Panc1 (cell line): ENCODE measurements at regions not wholly inside any gene's neighbourhood (a gene's known extent, or its start where the extent isn't known, plus 50 kb on each side); places are given as distances from the start of the nearest gene placed in this dataset.

Experiments used
- ATAC-seq: fragments of 200-7000 bp; cut with Tn5 transposase; 2 replicates; pipeline ENCODE4 v1.9.1; 2020; ENCODE audit warnings: mild to moderate bottlenecking, moderate library complexity
- BruUV-seq: library from RNA; stranded (reverse); fragments of 400-500 nt; replicated peaks from 2 replicates; lab custom pipeline; 2021; lab: Mats Ljungman, UMichigan
- CTCF ChIA-PET: fragments of 300-600 bp; sonication (Branson Sonifier 250); formaldehyde crosslinking; loops from one replicate; lab custom pipeline; 2022; ENCODE audit warnings: antibody characterized with exemption; lab: Charles Lee
- POLR2A ChIA-PET: fragments of 300-600 bp; sonication (Branson Sonifier 250); formaldehyde crosslinking; loops from one replicate; lab custom pipeline; 2022; ENCODE audit warnings: antibody characterized with exemption; lab: Charles Lee
- DNase-seq: peaks from one replicate; pipeline ENCODE4 v3.0.0-alpha.2; 2010; ENCODE audit warnings: low read depth, low spot score
- H3K27ac ChIP-seq: 2 replicates; pipeline ENCODE4 v1.5.1; 2011; ENCODE audit warnings: mild to moderate bottlenecking, low read length, inconsistent platforms
- H3K27me3 ChIP-seq: fragments of 200-500 bp; sonication (Bioruptor generic); 2 replicates; pipeline ENCODE4 v1.6.0; 2014; ENCODE audit warnings: low read length, inconsistent platforms; ENCODE audit not compliant: control insufficient read depth, insufficient read depth
- H3K36me3 ChIP-seq: fragments of 200-500 bp; sonication (Bioruptor generic); 2 replicates; pipeline ENCODE4 v1.5.1; 2014; ENCODE audit warnings: inconsistent platforms, mild to moderate bottlenecking, low read length, moderate library complexity; ENCODE audit not compliant: control insufficient read depth, insufficient read depth
- H3K4me1 ChIP-seq: 2 replicates; pipeline ENCODE4 v1.5.1; 2011; ENCODE audit warnings: inconsistent platforms, mild to moderate bottlenecking, low read length, moderate library complexity; ENCODE audit not compliant: control insufficient read depth, insufficient read depth
- H3K4me3 ChIP-seq, 2 experiments: 2 replicates each; pipeline ENCODE4 v1.5.1; 2011 to 2012; ENCODE audit warnings: low read depth in 2 of 2, low read length in 2 of 2, mild to moderate bottlenecking in 2 of 2, inconsistent platforms in 1 of 2, moderate library complexity in 1 of 2
- H3K9me3 ChIP-seq: fragments of 200-500 bp; sonication (Bioruptor generic); 2 replicates; pipeline ENCODE4 v1.5.1; 2014; ENCODE audit warnings: low read depth, mild to moderate bottlenecking, inconsistent platforms, low read length, moderate library complexity; ENCODE audit not compliant: control insufficient read depth, insufficient read depth
- CTCF ChIP-seq: fragments of 450-650 bp; IDR thresholded peaks from 2 replicates; pipeline ENCODE4 v1.5.1; 2017; ENCODE audit warnings: mild to moderate bottlenecking
- POLR2AphosphoS5 ChIP-seq: IDR thresholded peaks from 2 replicates; pipeline ENCODE4 v1.6.1; 2012; ENCODE audit warnings: mild to moderate bottlenecking, low read depth, low read length, moderate library complexity
- REST ChIP-seq, 2 experiments: IDR thresholded peaks; 2 replicates each; pipeline ENCODE4 v1.6.1; 2011 to 2012; ENCODE audit warnings: low read depth in 2 of 2, control low read depth in 1 of 2, low read length in 1 of 2, mild to moderate bottlenecking in 1 of 2, moderate library complexity in 1 of 2; ENCODE audit not compliant: insufficient read depth in 1 of 2
- SIN3A ChIP-seq: IDR thresholded peaks from 2 replicates; pipeline ENCODE4 v1.6.1; 2012; ENCODE audit warnings: low read depth, mild to moderate bottlenecking, low read length, moderate library complexity, borderline replicate concordance; ENCODE audit not compliant: insufficient read depth
- TCF7L2 ChIP-seq: IDR thresholded peaks from 2 replicates; pipeline ENCODE4 v1.6.1; 2011; ENCODE audit warnings: mild to moderate bottlenecking, low read depth, low read length, inconsistent platforms
- in situ Hi-C: cut with HindIII; loops from 2 replicates; pipeline ENCODE4 v1.10.0; 2016; ENCODE audit warnings: low sequenced_read_pairs, low pct_unique_long_range_greater_than_20kb
- intact Hi-C: fragments of 100-400 bp; cut with micrococcal nuclease; formaldehyde crosslinking; loops from one replicate; pipeline ENCODE4 v1.10.0; 2022; ENCODE audit not compliant: unreplicated experiment

GRCh38 chr10:129236274-129236691 is 230.8 kb upstream of the MGMT start:
- DNase-seq, result no peak
- Histone ChIP-seq H3K9me3 (no peaks in the 10 kb centered on the region), H3K27me3 (peaks cover 2% of the 10 kb centered on the region; the same call in 1 of the 2 replicates), H3K4me1 (no peaks in the 10 kb centered on the region; the same call in 1 of the 2 replicates), H3K36me3 (no peaks in the 10 kb centered on the region), H3K27ac (no peak overlapping the region), H3K4me3 (no peak overlapping the region)
- TF ChIP-seq CTCF (no peak), TCF7L2 (no peak), POLR2AphosphoS5 (no peak), SIN3A (no peak), REST (IDR thresholded peaks at IDR 0.05; ENCODE audit: insufficient read depth in 1 of 2, low read depth in 2 of 2, low read length in 1 of 2) (no peak)
- no peak for ATAC-seq
- intact Hi-C loops, result no loop called here
- in situ Hi-C loops, result no loop called here
- no TSS peak for BruUV-seq
- CTCF ChIA-PET, result no interaction called here
- POLR2A ChIA-PET, result interaction anchor here (0.6 kb wide), 1 partner anchor 210 kb away, joined by 3 read pairs; no protein-coding TSS in a partner anchor

GRCh38 chr10:129241461-129241860 is 225.6 kb upstream of the MGMT start:
- no peaks in the 10 kb centered on the region; the same call in 1 of the 2 replicates for H3K27me3 ChIP-seq
- in situ Hi-C loops, result no loop called here
- BruUV-seq, result no TSS peak
- H3K4me1 ChIP-seq, result no peaks in the 10 kb centered on the region
- DNase-seq (no peak), ATAC-seq (no peak)
- no peak for TF ChIP-seq CTCF
- TF ChIP-seq REST (IDR thresholded peaks at IDR 0.05; ENCODE audit: insufficient read depth in 1 of 2, low read depth in 2 of 2, low read length in 1 of 2), result no peak
- TF ChIP-seq TCF7L2, result no peak
- no peak for TF ChIP-seq SIN3A
- TF ChIP-seq POLR2AphosphoS5, result no peak
- no peaks in the 10 kb centered on the region for H3K36me3 ChIP-seq
- POLR2A ChIA-PET, result no interaction called here
- intact Hi-C loops, result no loop called here
- CTCF ChIA-PET, result no interaction called here
- H3K9me3 ChIP-seq, result no peaks in the 10 kb centered on the region
- H3K27ac ChIP-seq, result no peak overlapping the region
- no peak overlapping the region for H3K4me3 ChIP-seq
